Tibial nerve (tissue), 4 donors: ENCODE measurements at regions not wholly inside any gene's neighbourhood (a gene's known extent, or its start where the extent isn't known, plus 50 kb on each side); places are given as distances from the start of the nearest gene placed in this dataset.

ENCODE experiments used
- DNase-seq, 2 donors: peaks; one replicate each; pipeline ENCODE4 v3.0.0-alpha.2; 2019; ENCODE audit warnings: low spot score in 2 of 2
- H3K27ac ChIP-seq, 4 donors: fragments of 200-600 bp; sonication (generic) in 3 of 4; one replicate each; pipeline ENCODE4 v1.5.1; 2017 to 2019; ENCODE audit warnings: mild to moderate bottlenecking in 1 of 4
- H3K27me3 ChIP-seq, 2 donors: fragments of 200-600 bp; sonication (generic) in 1 of 2; one replicate each; pipeline versions ENCODE4 v1.5.1 to v1.6.0; 2017 to 2019
- H3K36me3 ChIP-seq, 3 donors: fragments of 200-600 bp; sonication (generic); one replicate each; pipeline ENCODE4 v1.5.1; 2018 to 2019
- H3K4me1 ChIP-seq, 4 donors: fragments of 200-600 bp; sonication (generic) in 3 of 4; one replicate each; pipeline ENCODE4 v1.5.1; 2017 to 2019
- H3K4me3 ChIP-seq, 4 donors: fragments of 200-600 bp; sonication (generic) in 3 of 4; one replicate each; pipeline ENCODE4 v1.5.1; 2017 to 2019; ENCODE audit warnings: mild to moderate bottlenecking in 1 of 4, moderate library complexity in 1 of 4
- H3K9me3 ChIP-seq, 4 donors: fragments of 200-600 bp; sonication (generic) in 3 of 4; one replicate each; pipeline ENCODE4 v1.5.1; 2017 to 2019
- CTCF ChIP-seq, 5 experiments: fragments of 200-600 bp in 3 of 5; fragments of 450-650 bp in 2 of 5; sonication (generic) in 3 of 5; IDR thresholded peaks; one replicate each; pipeline ENCODE4 v1.5.1; 2016 to 2019; ENCODE audit warnings: antibody characterized with exemption in 5 of 5, mild to moderate bottlenecking in 3 of 5, moderate library complexity in 2 of 5
- EP300 ChIP-seq, 2 donors: sonication (generic); formaldehyde crosslinking; IDR thresholded peaks; one replicate each; pipeline ENCODE4 v1.6.1; 2017; ENCODE audit warnings: antibody characterized with exemption in 2 of 2, mild to moderate bottlenecking in 1 of 2
- POLR2A ChIP-seq, 2 donors: fragments of 450-650 bp; IDR thresholded peaks; one replicate each; pipeline ENCODE4 v1.6.1; 2017; ENCODE audit warnings: antibody characterized with exemption in 2 of 2, mild to moderate bottlenecking in 2 of 2, moderate library complexity in 2 of 2
- WGBS, 2 donors: methylation state at CpG; one replicate each; pipeline ENCODE4 v1.1.5; 2018; 5-methylcytosine and 5-hydroxymethylcytosine counted together

DNA sequence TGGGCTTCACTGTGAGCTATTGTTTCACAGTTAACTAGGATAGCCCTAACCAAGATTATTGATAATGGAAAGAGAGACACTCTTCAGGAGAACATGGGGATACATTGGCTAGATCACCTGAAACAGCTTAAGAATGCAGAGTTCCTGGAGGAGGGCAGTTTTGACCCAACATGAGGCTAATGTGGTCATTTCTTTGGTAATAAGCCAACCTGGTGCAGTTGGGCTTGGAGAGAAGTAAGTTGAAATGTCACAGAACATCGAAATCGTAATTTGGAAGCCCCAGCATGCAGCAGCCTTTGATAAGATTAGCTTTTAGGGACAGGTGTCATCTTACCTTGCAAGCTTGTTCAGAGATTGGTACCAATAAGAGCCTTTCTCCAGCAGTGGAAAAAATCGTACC lies 556.6 kb upstream of the GOT2 start:
- Histone ChIP-seq H3K36me3 (no peaks in the 10 kb centered on the region), H3K27ac (no peak overlapping the region), H3K4me3 (no peak overlapping the region), H3K9me3 (peaks cover 0 to 4% (median 0%) of the 10 kb centered on the region in 4 donors), H3K27me3 (no peaks in the 10 kb centered on the region), H3K4me1 (peaks cover 0 to 5% (median 0%) of the 10 kb centered on the region in 4 donors)
- WGBS, 2 donors, result 87 to 95% methylated on average over 3 of the region's 3 CpGs
- TF ChIP-seq CTCF (IDR thresholded peaks at IDR 0.05) (no peak), POLR2A (IDR thresholded peaks at IDR 0.05) (no peak), EP300 (IDR thresholded peaks at IDR 0.05) (no peak)
- no peak for DNase-seq

DNA sequence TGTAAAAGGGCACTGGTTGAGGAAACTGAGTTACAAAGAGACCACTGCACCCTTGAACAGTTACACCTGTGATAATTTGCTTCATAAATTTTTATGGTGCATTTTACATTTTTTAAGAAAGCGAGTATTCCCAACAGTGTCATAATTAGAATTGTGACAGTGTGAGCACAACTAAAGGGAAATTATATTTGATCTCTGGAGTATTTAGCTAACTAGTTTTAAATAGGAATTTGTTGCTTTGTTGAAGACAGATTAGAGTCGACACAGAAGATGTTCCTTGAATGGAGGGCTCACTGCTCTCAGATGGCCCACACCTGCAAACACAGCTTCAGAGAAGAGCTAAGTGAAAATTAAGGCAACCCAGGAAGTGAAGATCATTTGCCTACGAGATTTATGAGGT lies 555.0 kb upstream of the GOT2 start:
- Histone ChIP-seq H3K36me3 (no peaks in the 10 kb centered on the region), H3K4me1 (no peaks in the 10 kb centered on the region), H3K4me3 (no peak overlapping the region), H3K27ac (no peak overlapping the region), H3K9me3 (peaks cover 0 to 14% (median 7%) of the 10 kb centered on the region in 4 donors), H3K27me3 (no peaks in the 10 kb centered on the region)
- 63 to 67% methylated on average over 3 of the region's 3 CpGs for WGBS, 2 donors
- no peak for DNase-seq
- TF ChIP-seq POLR2A (IDR thresholded peaks at IDR 0.05) (no peak), EP300 (IDR thresholded peaks at IDR 0.05) (no peak), CTCF (IDR thresholded peaks at IDR 0.05) (no peak)

- Histone ChIP-seq H3K27ac (no peak overlapping the region), H3K36me3 (no peaks in the 10 kb centered on the region), H3K4me1 (no peaks in the 10 kb centered on the region), H3K27me3 (no peaks in the 10 kb centered on the region), H3K4me3 (no peak overlapping the region), H3K9me3 (no peaks in the 10 kb centered on the region)
- WGBS, 2 donors, result 43 to 56% methylated on average over 3 of the region's 3 CpGs
- DNase-seq, result no peak
- TF ChIP-seq EP300 (IDR thresholded peaks at IDR 0.05) (no peak), POLR2A (IDR thresholded peaks at IDR 0.05) (no peak), CTCF (IDR thresholded peaks at IDR 0.05) (no peak)
Observed at GRCh38 chr16:59274141-59274540, 540.0 kb upstream of the GOT2 start.

DNA sequence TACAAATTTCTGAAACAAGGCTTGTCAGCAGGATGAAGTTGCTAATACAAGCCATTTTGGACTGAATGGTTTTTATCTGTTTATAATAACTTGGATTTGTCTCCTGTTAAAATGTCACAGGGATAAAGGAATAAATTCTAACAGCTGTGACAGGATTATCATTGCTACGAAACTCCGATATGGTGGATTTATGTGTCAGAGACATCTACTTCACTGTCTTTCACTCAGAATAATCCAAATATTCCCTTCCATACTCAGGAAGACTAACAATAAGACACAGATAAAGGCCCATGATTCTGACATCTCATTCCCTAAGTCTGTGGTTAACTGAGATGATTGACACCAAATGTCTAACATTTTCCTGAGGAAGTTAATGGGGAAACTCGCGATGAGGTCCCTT lies 529.8 kb upstream of the GOT2 start:
- H3K9me3 ChIP-seq, result no peaks in the 10 kb centered on the region
- no peak overlapping the region for H3K4me3 ChIP-seq
- WGBS, 2 donors, result 91 to 95% methylated on average over 4 of the region's 4 CpGs
- H3K36me3 ChIP-seq, result no peaks in the 10 kb centered on the region
- TF ChIP-seq POLR2A (IDR thresholded peaks at IDR 0.05) (no peak), CTCF (IDR thresholded peaks at IDR 0.05) (no peak), EP300 (IDR thresholded peaks at IDR 0.05) (no peak)
- H3K27me3 ChIP-seq, result no peaks in the 10 kb centered on the region
- DNase-seq, result no peak
- no peaks in the 10 kb centered on the region for H3K4me1 ChIP-seq
- H3K27ac ChIP-seq, result no peak overlapping the region

DNA sequence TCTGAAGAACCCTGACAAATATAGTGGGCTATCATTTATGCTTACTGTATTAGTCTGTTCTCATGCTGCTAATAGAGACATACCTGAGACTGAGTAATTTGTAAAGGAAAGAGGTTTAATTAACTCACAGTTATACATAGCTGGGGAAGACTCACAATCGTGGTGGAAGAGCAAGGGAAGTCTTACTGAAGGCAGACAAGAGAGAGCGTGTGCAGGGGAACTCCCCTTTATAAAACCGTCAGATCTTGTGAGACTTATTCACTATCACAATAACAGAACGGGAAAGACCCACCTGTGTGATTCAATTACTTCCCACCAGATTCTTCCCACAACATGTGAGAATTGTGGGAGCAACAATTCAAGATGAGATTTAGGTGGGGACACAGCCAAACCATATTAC lies 526.8 kb upstream of the GOT2 start:
- no peaks in the 10 kb centered on the region for H3K4me1 ChIP-seq
- TF ChIP-seq EP300 (IDR thresholded peaks at IDR 0.05), result no peak
- TF ChIP-seq POLR2A (IDR thresholded peaks at IDR 0.05), result no peak
- TF ChIP-seq CTCF (IDR thresholded peaks at IDR 0.05), result no peak
- H3K9me3 ChIP-seq, result no peaks in the 10 kb centered on the region
- 81 to 85% methylated on average over 4 of the region's 4 CpGs for WGBS, 2 donors
- H3K27me3 ChIP-seq, result no peaks in the 10 kb centered on the region
- H3K4me3 ChIP-seq, result no peak overlapping the region
- no peaks in the 10 kb centered on the region for H3K36me3 ChIP-seq
- H3K27ac ChIP-seq, result no peak overlapping the region
- DNase-seq, result no peak
